HL-60 (cell line): ENCODE measurements at regions not wholly inside any gene's neighbourhood (a gene's known extent, or its start where the extent isn't known, plus 50 kb on each side); places are given as distances from the start of the nearest gene placed in this dataset.

Experiments used
- DNase-seq, 2 experiments: peaks; one replicate each; pipeline ENCODE4 v3.0.0-alpha.2; 2010 to 2020; ENCODE audit warnings: low read depth in 1 of 2, low spot score in 1 of 2
- H3K27ac ChIP-seq: fragments of 250-450 bp; sonication (Bioruptor Pico); replicated peaks from 2 replicates; pipeline ENCODE4 v1.5.1; 2020; ENCODE audit warnings: mild to moderate bottlenecking, moderate library complexity
- H3K27me3 ChIP-seq: fragments of 250-450 bp; sonication (Bioruptor Pico); 2 replicates; pipeline ENCODE4 v1.5.1; 2021; ENCODE audit warnings: mild to moderate bottlenecking, moderate library complexity; ENCODE audit not compliant: insufficient read depth, poor library complexity, severe bottlenecking
- H3K4me3 ChIP-seq: replicated peaks from 2 replicates; pipeline ENCODE4 v1.5.1; 2011; ENCODE audit warnings: mild to moderate bottlenecking, control low read depth, low read length; ENCODE audit not compliant: insufficient read depth
- GABPA ChIP-seq: IDR thresholded peaks from 2 replicates; pipeline ENCODE4 v1.6.1; 2012; ENCODE audit warnings: low read depth
- POLR2AphosphoS5 ChIP-seq: IDR thresholded peaks from 2 replicates; pipeline ENCODE4 v1.6.1; 2012; ENCODE audit warnings: low read depth
- SPI1 ChIP-seq: IDR thresholded peaks from 2 replicates; pipeline ENCODE4 v1.6.1; 2012; ENCODE audit warnings: low read depth, mild to moderate bottlenecking, borderline replicate concordance
- TF ChIP-seq, protein P1 (sequence below): IDR thresholded peaks from 2 replicates; pipeline ENCODE4 v1.6.1; 2012; ENCODE audit warnings: low read depth; ENCODE audit not compliant: insufficient replicate concordance
- TF ChIP-seq, protein P2 (sequence below): IDR thresholded peaks from one replicate; pipeline ENCODE4 v1.5.1; 2011; ENCODE audit warnings: low read length, control low read depth, inconsistent platforms; ENCODE audit not compliant: insufficient read depth

DNA sequence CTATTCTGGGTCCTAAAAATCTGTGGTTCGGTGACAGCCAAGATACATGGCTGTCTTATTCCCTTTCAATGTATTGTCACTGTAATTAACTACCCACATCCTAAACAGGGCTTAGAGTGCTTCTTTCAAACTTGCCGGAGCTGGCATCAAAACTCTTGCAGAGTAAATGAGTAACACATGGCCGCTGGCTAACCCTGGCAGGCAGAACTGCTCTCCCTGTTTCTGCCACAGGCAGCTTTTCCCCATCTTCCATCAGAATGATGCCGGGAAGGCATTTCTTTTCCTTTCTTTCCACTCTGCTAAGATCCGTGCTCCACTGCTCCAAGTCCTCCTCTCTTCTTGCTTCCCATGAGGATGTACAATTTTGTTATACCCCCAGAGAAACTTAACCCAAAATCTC lies 54.8 kb upstream of the PTPRM start:
- no peaks in the 10 kb centered on the region for H3K27me3 ChIP-seq
- H3K27ac ChIP-seq, result no peak overlapping the region
- TF ChIP-seq POLR2AphosphoS5 (no peak), SPI1 (no peak), GABPA (no peak)
- TF ChIP-seq, protein P1, sequence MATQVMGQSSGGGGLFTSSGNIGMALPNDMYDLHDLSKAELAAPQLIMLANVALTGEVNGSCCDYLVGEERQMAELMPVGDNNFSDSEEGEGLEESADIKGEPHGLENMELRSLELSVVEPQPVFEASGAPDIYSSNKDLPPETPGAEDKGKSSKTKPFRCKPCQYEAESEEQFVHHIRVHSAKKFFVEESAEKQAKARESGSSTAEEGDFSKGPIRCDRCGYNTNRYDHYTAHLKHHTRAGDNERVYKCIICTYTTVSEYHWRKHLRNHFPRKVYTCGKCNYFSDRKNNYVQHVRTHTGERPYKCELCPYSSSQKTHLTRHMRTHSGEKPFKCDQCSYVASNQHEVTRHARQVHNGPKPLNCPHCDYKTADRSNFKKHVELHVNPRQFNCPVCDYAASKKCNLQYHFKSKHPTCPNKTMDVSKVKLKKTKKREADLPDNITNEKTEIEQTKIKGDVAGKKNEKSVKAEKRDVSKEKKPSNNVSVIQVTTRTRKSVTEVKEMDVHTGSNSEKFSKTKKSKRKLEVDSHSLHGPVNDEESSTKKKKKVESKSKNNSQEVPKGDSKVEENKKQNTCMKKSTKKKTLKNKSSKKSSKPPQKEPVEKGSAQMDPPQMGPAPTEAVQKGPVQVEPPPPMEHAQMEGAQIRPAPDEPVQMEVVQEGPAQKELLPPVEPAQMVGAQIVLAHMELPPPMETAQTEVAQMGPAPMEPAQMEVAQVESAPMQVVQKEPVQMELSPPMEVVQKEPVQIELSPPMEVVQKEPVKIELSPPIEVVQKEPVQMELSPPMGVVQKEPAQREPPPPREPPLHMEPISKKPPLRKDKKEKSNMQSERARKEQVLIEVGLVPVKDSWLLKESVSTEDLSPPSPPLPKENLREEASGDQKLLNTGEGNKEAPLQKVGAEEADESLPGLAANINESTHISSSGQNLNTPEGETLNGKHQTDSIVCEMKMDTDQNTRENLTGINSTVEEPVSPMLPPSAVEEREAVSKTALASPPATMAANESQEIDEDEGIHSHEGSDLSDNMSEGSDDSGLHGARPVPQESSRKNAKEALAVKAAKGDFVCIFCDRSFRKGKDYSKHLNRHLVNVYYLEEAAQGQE, result no peak
- no peak overlapping the region for H3K4me3 ChIP-seq
- no peak for DNase-seq

DNA sequence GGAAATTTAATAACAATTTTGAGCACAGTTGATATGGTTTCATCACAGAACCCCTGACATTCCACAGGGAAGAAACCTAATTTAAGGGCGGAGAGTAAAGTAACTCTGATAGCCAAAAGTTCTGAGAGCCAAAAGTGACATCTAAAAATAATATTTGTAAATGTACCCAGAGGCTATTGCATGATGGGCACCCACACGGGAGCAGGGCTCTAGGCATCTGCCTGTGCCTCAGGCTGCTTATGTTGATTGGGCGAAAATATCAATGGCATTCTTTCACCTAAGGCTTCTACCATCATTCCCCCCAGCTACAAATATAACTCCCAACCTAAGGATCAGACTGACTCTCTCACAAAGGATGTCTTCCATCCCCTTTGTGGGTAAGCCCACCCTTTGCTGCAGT lies 54.1 kb upstream of the PTPRM start:
- DNase-seq, result no peak
- no peak overlapping the region for H3K27ac ChIP-seq
- TF ChIP-seq, protein P2, sequence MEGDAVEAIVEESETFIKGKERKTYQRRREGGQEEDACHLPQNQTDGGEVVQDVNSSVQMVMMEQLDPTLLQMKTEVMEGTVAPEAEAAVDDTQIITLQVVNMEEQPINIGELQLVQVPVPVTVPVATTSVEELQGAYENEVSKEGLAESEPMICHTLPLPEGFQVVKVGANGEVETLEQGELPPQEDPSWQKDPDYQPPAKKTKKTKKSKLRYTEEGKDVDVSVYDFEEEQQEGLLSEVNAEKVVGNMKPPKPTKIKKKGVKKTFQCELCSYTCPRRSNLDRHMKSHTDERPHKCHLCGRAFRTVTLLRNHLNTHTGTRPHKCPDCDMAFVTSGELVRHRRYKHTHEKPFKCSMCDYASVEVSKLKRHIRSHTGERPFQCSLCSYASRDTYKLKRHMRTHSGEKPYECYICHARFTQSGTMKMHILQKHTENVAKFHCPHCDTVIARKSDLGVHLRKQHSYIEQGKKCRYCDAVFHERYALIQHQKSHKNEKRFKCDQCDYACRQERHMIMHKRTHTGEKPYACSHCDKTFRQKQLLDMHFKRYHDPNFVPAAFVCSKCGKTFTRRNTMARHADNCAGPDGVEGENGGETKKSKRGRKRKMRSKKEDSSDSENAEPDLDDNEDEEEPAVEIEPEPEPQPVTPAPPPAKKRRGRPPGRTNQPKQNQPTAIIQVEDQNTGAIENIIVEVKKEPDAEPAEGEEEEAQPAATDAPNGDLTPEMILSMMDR, result no peak
- TF ChIP-seq POLR2AphosphoS5, result no peak
- TF ChIP-seq GABPA, result no peak
- TF ChIP-seq, protein P1, result no peak
- no peak for TF ChIP-seq SPI1
- H3K4me3 ChIP-seq, result no peak overlapping the region
- no peaks in the 10 kb centered on the region for H3K27me3 ChIP-seq

- no peak overlapping the region for H3K4me3 ChIP-seq
- H3K27ac ChIP-seq, result no peak overlapping the region
- H3K27me3 ChIP-seq, result no peaks in the 10 kb centered on the region
- DNase-seq, result no peak
- TF ChIP-seq SPI1 (no peak), POLR2AphosphoS5 (no peak), GABPA (no peak)
- TF ChIP-seq, protein P1, result no peak
- TF ChIP-seq, protein P2, result no peak
Observed at GRCh38 chr18:7514796-7515440, 52.2 kb upstream of the PTPRM start.
